Memory B cell (primary cell): ENCODE measurements at regions not wholly inside any gene's neighbourhood (a gene's known extent, or its start where the extent isn't known, plus 50 kb on each side); places are given as distances from the start of the nearest gene placed in this dataset.

Experiments
- ATAC-seq: fragments of 150-1000 bp; cut with Tn5 transposase; 2 replicates; pipeline ENCODE4 v1.10.0; 2021; ENCODE audit warnings: low read depth, mild to moderate bottlenecking, moderate library complexity
- DNase-seq, 2 donors: peaks; one replicate each; pipeline ENCODE4 v3.0.0; 2022; ENCODE audit warnings: low spot score in 2 of 2
- H3K27ac Mint-ChIP-seq: one replicate; pipeline ENCODE4 v1.8.0; 2022; ENCODE audit warnings: mild to moderate bottlenecking, moderate library complexity, mixed read lengths
- H3K27me3 Mint-ChIP-seq: one replicate; pipeline ENCODE4 v1.8.0; 2022; ENCODE audit warnings: mixed read lengths
- H3K36me3 Mint-ChIP-seq: one replicate; pipeline ENCODE4 v1.8.0; 2022; ENCODE audit warnings: mild to moderate bottlenecking, mixed read lengths
- H3K4me1 Mint-ChIP-seq: one replicate; pipeline ENCODE4 v1.8.0; 2022; ENCODE audit warnings: mixed read lengths
- H3K4me3 Mint-ChIP-seq: one replicate; pipeline ENCODE4 v1.8.0; 2022; ENCODE audit warnings: mild to moderate bottlenecking, moderate library complexity, mixed read lengths
- H3K9me3 Mint-ChIP-seq: one replicate; pipeline ENCODE4 v1.8.0; 2022; ENCODE audit warnings: mixed read lengths

DNA sequence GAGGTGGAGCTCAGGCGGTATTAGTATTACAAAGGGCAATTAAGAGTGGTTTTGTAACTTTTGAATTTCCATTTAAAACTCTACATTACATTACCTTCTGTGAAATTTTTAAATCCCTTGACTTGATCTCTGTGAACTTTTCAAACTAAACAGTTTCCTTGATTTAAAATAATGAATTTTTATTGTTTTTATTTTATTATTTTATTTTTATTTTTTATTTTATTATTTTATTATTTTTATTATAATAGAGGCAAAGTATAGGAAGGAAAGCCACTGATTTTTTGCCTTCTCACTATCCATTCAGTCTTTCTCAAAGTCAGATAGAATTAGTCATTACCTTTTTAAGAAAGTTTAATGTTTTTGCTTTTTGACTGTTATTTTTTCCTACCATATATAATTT lies 1248.1 kb upstream of the SLC10A2 start:
- no peak for DNase-seq
- H3K4me1 Mint-ChIP-seq = no peaks in the 10 kb centered on the region
- H3K27me3 Mint-ChIP-seq = no peaks in the 10 kb centered on the region
- H3K36me3 Mint-ChIP-seq = no peaks in the 10 kb centered on the region
- no peak for ATAC-seq
- no peak overlapping the region for H3K4me3 Mint-ChIP-seq
- no peak overlapping the region for H3K27ac Mint-ChIP-seq
- H3K9me3 Mint-ChIP-seq = peaks cover 2% of the 10 kb centered on the region

DNA sequence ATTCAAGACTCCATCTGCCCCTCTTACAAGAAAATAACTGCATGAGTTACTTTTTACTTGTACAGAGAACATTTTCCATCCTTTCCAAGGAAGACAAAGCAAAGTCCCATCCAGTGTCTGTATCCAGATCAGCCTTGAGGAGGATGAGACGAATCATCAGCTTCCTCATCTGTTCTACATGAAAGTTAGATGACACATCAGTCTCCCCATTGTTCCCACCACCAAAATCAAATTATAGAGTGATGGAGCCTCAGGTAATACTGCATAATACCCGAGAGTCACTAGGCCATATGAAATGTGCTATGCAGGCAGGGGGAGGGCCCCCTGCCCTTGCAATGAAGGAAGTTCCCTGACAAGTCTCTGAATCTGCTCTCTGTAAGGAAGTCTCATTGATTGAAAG lies 1244.6 kb upstream of the SLC10A2 start:
- H3K4me1 Mint-ChIP-seq = no peaks in the 10 kb centered on the region
- no peak for ATAC-seq
- no peaks in the 10 kb centered on the region for H3K27me3 Mint-ChIP-seq
- H3K9me3 Mint-ChIP-seq = peaks cover 4% of the 10 kb centered on the region
- no peak for DNase-seq
- H3K36me3 Mint-ChIP-seq = no peaks in the 10 kb centered on the region
- H3K4me3 Mint-ChIP-seq = no peak overlapping the region
- H3K27ac Mint-ChIP-seq = no peak overlapping the region

DNA sequence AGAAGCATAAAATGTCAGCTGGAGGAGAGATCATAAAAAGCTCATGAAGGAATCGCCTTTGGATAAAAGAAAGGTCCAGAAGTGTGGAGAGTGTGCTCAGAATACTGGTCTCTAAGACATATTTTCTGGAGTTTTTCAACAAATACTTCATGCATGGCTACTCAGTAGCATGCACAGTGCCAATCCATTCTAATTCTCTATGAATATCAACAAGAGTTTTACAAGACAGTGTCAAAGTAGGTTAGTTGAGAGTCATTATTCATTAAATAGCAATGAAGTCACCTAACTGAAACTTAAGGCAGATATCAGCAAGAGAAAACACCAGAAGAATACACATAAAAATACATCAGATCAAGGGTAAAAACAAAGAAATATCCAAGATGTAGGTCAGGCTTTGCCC lies 1243.2 kb upstream of the SLC10A2 start:
- no peak for DNase-seq
- H3K4me3 Mint-ChIP-seq = no peak overlapping the region
- no peaks in the 10 kb centered on the region for H3K4me1 Mint-ChIP-seq
- no peaks in the 10 kb centered on the region for H3K27me3 Mint-ChIP-seq
- H3K27ac Mint-ChIP-seq = no peak overlapping the region
- no peak for ATAC-seq
- H3K9me3 Mint-ChIP-seq = peaks cover 4% of the 10 kb centered on the region
- no peaks in the 10 kb centered on the region for H3K36me3 Mint-ChIP-seq

DNA sequence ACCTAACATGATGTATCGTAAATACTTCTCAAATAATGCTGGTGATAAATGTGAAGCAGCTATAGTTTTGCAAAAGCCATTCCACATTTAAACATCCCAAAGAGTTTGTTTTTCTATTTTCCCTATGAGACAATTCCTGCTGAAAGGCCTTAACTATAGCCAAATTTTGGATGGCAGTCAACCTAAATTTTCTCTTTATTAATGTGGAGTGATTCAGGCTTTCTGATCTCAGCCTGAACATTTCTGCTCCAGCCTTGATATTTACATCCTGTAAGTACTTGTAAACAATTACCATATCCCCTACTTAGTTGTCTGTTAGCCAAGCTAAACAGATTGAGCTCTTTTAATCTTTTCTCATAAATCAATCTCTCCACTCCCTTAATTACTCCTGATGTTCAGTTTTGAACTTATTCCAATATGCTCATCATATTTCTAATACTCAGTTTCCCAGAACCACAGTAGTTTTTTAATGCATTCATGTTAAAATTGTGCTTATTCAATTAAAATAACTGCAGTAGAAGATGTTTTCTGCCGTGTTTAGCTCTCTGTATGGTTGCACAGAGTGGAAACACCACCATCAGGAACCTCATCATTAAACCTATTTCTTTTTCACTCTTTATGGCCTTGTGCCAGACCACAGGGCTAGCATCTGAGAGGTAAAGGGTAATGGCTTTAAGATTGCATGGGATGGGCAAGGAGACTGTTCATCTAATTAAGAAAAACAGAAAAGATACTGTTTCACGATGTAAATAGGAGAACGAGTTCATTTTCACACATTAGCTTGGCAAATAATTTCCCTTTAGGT lies 1235.2 kb upstream of the SLC10A2 start:
- Mint-ChIP-seq H3K4me1 (no peaks in the 10 kb centered on the region), H3K9me3 (no peaks in the 10 kb centered on the region), H3K27ac (no peak overlapping the region), H3K4me3 (no peak overlapping the region), H3K36me3 (no peaks in the 10 kb centered on the region), H3K27me3 (no peaks in the 10 kb centered on the region)
- ATAC-seq (no peak), DNase-seq (no peak)

DNA sequence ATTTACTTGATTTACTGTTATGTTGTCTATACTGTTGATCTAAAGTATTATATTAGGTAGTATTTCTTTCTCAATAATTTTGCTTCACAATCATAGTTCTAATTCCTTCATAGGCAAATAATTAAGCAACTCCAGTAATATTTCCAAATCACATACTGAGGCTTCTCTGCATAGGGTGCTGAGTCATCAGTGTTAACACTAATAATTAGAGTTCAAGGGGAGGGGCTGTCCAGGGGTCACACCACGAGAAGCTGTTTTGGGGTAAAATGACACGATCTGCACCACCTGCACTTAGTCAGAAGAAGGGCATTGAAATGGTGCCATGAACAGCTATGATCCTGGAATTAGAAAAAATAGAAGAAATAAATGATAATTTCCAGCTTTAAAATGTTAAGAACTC lies 1230.9 kb upstream of the SLC10A2 start:
- no peaks in the 10 kb centered on the region for H3K27me3 Mint-ChIP-seq
- no peaks in the 10 kb centered on the region for H3K36me3 Mint-ChIP-seq
- H3K4me1 Mint-ChIP-seq = no peaks in the 10 kb centered on the region
- ATAC-seq (no peak), DNase-seq (no peak)
- peaks cover 1% of the 10 kb centered on the region for H3K9me3 Mint-ChIP-seq
- no peak overlapping the region for H3K4me3 Mint-ChIP-seq
- no peak overlapping the region for H3K27ac Mint-ChIP-seq

DNA sequence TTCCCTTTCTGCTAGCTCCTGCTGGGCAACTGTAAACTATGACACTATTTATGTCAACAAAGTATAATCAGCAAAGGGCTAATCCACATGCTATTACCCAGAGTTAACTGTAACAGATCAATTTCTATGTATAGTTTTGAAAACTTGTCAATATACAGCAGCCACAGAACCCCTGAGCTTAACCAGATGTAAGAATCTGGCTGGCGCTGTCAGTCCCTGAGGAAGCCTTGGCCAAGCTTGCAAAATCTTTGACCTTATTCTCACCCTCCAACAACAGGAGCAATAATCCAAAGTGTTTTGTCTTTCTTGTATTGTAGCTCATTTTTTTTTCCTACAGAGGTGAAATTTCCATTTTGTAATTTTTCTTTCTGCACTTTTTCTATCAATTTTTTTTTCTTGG lies 1230.1 kb upstream of the SLC10A2 start:
- H3K9me3 Mint-ChIP-seq = peaks cover 1% of the 10 kb centered on the region
- DNase-seq (no peak), ATAC-seq (no peak)
- H3K36me3 Mint-ChIP-seq = no peaks in the 10 kb centered on the region
- H3K27ac Mint-ChIP-seq = no peak overlapping the region
- H3K4me1 Mint-ChIP-seq = no peaks in the 10 kb centered on the region
- no peaks in the 10 kb centered on the region for H3K27me3 Mint-ChIP-seq
- no peak overlapping the region for H3K4me3 Mint-ChIP-seq

DNA sequence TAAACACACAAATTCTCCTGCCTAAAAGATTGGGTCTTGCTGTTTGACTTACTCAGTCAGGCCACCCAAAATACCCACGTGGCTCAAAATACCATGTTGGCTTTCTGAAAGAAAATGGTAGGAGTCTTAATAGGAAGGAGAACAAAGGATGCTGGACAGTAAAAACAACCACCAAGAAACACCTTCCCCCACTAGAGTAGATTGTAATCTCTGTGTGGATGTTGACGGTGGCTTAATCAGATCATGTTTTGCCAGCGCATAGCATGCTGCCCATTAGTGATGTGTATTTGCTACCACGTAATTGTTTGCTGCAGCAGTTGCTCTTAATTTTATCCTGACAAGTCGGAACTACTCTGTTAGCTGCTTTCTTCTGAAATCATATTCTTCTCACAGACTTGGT lies 1229.3 kb upstream of the SLC10A2 start:
- Mint-ChIP-seq H3K36me3 (no peaks in the 10 kb centered on the region), H3K27me3 (no peaks in the 10 kb centered on the region), H3K27ac (no peak overlapping the region), H3K9me3 (peaks cover 1% of the 10 kb centered on the region), H3K4me3 (no peak overlapping the region), H3K4me1 (no peaks in the 10 kb centered on the region)
- ATAC-seq (no peak), DNase-seq (no peak)

DNA sequence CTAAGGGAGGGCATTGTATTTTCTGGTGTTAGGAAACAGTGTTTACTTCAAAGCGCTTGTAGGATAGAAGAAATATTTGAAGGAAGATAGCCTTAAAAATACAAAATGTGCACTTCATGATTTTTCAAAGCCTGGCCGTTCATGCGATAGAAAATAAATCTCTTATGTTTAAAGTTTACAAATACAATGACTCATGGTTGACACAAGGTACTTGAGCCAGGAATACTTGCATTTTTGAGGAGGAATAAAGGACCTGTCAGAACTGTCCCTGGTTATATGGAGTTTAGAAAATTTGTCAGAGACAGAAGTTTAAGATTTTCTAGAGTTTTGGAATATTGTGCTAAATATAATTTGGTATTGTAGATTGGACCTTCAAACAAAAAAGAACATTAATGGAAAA lies 1223.2 kb upstream of the SLC10A2 start:
- H3K27ac Mint-ChIP-seq = no peak overlapping the region

DNA sequence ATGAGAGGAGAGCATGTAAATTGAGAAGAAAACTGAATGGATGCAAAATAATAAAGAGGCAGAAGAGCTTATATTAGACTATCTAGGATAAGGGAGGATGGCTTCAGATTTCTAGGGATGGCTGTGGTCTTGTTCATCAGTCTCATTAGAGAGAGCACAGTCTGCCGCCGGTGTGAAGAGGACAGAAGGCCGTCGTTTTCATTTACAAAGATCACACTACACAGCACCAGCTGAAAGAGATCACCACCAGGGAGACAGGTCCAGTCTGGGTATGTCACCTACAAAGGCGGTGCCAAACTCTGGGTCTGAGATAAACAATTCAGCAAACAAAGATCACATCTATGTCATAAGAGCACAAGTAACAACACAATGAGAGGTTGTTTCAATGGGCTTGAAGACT lies 1222.3 kb upstream of the SLC10A2 start:
- no peak overlapping the region for H3K27ac Mint-ChIP-seq
- no peaks in the 10 kb centered on the region for H3K36me3 Mint-ChIP-seq
- H3K4me1 Mint-ChIP-seq = no peaks in the 10 kb centered on the region
- no peak for ATAC-seq
- peaks cover 2% of the 10 kb centered on the region for H3K9me3 Mint-ChIP-seq
- no peak for DNase-seq
- no peaks in the 10 kb centered on the region for H3K27me3 Mint-ChIP-seq
- H3K4me3 Mint-ChIP-seq = no peak overlapping the region

More for the DNA sequence above, 1223.2 kb upstream of the SLC10A2 start:
- H3K36me3 Mint-ChIP-seq = no peaks in the 10 kb centered on the region
- H3K27me3 Mint-ChIP-seq = no peaks in the 10 kb centered on the region
- ATAC-seq = no peak
- no peak for DNase-seq
- H3K4me3 Mint-ChIP-seq = no peak overlapping the region
- H3K9me3 Mint-ChIP-seq = peaks cover 2% of the 10 kb centered on the region
- H3K4me1 Mint-ChIP-seq = no peaks in the 10 kb centered on the region

DNA sequence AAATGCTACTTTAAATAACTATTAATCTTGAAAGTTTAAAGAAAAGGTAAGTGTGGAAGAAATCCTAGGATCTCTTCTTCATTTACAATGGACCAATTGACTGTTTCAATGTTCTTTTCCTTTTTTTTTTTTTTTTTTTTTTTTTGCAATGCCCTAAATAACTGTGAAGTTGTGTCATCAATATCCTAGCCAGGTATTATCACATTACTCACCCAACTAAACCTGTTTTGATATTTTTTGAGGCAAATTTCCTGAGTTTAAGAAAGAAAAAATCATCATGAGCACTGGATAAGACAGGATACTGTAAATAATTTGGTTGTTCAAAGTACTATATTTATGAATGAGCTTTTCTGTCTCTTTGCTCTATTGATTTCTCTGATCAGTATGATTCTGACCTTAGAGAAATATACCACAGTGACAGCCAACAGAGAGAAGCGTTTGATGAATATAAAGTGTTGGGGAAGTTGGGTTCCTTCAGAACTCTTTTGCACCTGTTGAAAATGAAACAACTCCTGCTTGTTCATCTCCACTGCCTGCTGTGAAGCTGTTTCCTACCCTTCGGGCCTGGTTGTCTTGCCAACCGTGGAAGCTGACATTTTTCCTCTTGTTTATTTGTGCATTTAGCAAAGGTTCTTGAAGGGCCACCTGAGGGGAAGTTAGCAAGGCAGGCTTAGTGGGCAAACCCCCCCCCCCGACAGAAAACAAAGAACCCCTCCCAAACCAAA lies 1220.5 kb upstream of the SLC10A2 start:
- DNase-seq = no peak
- no peaks in the 10 kb centered on the region for H3K27me3 Mint-ChIP-seq
- H3K4me3 Mint-ChIP-seq = no peak overlapping the region
- peaks cover 1% of the 10 kb centered on the region for H3K9me3 Mint-ChIP-seq
- no peaks in the 10 kb centered on the region for H3K4me1 Mint-ChIP-seq
- H3K36me3 Mint-ChIP-seq = no peaks in the 10 kb centered on the region
- H3K27ac Mint-ChIP-seq = no peak overlapping the region
- ATAC-seq = no peak

DNA sequence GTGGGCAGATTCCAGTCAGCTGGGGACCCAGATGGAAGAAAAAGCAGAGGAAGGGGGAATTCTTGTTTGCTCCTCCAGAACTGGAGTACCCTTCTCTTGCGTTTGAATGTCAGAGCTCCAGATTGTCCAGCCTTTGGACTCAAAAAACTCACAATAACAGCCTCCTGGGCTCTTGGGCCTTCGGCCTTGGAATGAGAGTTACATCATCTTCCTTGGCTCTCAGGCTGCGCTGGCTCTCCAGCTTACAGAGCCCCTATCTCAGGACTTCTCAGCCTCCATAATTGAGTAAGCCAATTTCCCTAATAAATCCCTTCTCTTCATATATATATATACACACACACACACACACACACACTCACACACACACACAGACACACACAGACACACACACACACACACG lies 1215.7 kb upstream of the SLC10A2 start:
- H3K36me3 Mint-ChIP-seq = no peaks in the 10 kb centered on the region
- H3K4me1 Mint-ChIP-seq = no peaks in the 10 kb centered on the region
- ATAC-seq (no peak), DNase-seq (no peak)
- H3K27me3 Mint-ChIP-seq = no peaks in the 10 kb centered on the region
- no peak overlapping the region for H3K4me3 Mint-ChIP-seq
- H3K9me3 Mint-ChIP-seq = peaks cover 1% of the 10 kb centered on the region
- no peak overlapping the region for H3K27ac Mint-ChIP-seq

DNA sequence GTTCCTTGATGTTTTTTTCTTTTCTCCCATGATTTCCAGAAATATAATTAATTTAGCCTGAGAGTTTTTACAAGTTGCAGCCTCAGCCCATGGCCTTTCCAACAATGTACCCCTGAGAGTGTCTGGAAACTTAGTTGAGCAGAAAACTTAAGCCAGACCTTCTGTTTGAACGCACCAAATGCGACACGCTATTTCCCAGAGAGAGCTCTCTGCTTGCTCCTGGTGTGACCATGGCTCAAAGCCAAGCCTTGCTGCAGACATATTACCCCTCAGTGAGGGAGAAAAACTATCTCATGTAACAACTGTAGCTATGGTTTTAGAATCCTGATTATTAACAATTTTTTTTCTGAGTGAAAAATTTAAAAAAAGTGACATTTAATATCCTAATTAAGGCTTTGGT lies 1204.5 kb upstream of the SLC10A2 start:
- no peaks in the 10 kb centered on the region for H3K36me3 Mint-ChIP-seq
- DNase-seq = no peak
- no peaks in the 10 kb centered on the region for H3K27me3 Mint-ChIP-seq
- no peaks in the 10 kb centered on the region for H3K4me1 Mint-ChIP-seq
- peaks cover 2% of the 10 kb centered on the region for H3K9me3 Mint-ChIP-seq
- no peak for ATAC-seq
- H3K4me3 Mint-ChIP-seq = no peak overlapping the region
- no peak overlapping the region for H3K27ac Mint-ChIP-seq

DNA sequence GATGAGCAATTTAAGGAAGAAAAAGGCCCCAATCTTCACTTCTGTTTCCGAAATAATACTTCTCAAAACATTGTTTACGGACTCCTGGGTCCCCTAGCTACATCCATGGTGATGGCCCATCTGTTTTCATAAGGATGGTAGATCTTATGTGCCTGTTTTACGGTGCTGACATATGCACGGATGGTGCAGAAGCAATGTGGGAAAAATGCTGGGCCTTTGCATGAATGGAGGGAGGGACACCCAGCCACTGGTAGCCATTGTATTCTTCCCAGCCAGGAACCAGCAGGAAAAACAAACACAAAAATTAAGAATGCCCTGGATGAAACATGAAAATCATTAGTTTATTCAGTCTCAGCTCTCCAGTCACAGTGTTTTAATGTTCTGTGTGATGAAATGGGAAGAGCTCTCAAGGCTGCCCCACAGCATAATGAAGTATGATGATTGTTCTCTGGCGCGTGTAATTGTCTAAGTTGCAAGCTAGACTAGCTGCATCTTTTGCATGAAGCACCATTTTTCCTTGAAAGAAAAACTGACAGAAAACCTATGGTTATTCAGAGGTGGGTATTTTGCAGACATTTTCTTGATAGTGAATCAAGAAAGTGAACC lies 1201.1 kb upstream of the SLC10A2 start:
- Mint-ChIP-seq H3K36me3 (no peaks in the 10 kb centered on the region), H3K27me3 (no peaks in the 10 kb centered on the region), H3K4me3 (no peak overlapping the region), H3K9me3 (peaks cover 4% of the 10 kb centered on the region), H3K27ac (no peak overlapping the region), H3K4me1 (no peaks in the 10 kb centered on the region)
- ATAC-seq (no peak), DNase-seq (no peak)

DNA sequence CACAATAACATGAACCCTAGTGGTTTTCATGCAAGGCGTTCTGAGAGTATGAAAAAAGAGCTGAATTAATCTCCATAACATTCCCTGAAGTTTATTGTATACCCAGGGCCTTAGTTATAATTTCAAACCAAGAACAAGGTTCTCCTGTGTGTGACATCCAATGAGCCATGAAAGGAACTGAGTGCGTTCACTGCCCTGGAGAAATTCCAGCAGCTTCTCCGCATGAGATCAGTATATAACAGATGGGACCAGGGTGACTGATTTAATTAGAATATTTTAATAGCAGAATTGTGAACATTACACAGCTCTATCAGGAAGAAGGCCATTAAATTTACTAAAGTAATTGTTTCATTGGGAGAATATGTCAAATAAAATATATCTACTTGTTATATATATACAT lies 1190.5 kb upstream of the SLC10A2 start:
- H3K9me3 Mint-ChIP-seq = peaks cover 4% of the 10 kb centered on the region
- ATAC-seq (no peak), DNase-seq (no peak)
- H3K4me3 Mint-ChIP-seq = no peak overlapping the region
- no peaks in the 10 kb centered on the region for H3K27me3 Mint-ChIP-seq
- H3K4me1 Mint-ChIP-seq = no peaks in the 10 kb centered on the region
- no peaks in the 10 kb centered on the region for H3K36me3 Mint-ChIP-seq
- no peak overlapping the region for H3K27ac Mint-ChIP-seq
